ENCODE measurements at regions not wholly inside any gene's neighbourhood (a gene's known extent, or its start where the extent isn't known, plus 50 kb on each side); places are given as distances from the start of the nearest gene placed in this dataset.

- DNase-seq, result no peak
These were observed 104.2 kb upstream of the DRD2 start for GRCh38 chr11:113579292-113579940.

DNA sequence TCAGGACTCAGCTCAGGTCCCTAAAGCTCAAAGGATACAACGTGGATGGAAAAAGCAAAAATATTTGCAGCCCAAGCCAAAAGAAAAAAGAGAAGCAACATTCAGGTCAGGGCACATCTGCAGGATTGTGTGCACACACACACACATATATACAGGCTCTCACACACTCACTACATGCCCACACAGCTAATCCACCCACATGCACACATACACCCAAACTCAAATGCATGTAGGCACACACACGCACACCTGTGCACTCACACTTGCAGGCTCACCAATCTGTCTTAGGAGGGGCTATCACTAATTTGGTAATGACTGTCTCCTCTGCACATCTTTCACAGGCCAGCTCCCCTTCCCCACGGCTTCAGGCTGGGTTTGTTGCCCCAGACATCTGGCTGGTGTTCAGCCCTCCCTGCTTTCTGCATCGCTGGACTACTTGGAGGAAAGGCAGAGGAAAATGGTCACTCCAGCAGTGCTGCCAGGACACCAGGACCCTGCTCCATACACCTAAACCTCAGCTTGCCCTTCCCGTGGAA, 103.6 kb upstream of the DRD2 start:
- DNase-seq, result no peak

DNA sequence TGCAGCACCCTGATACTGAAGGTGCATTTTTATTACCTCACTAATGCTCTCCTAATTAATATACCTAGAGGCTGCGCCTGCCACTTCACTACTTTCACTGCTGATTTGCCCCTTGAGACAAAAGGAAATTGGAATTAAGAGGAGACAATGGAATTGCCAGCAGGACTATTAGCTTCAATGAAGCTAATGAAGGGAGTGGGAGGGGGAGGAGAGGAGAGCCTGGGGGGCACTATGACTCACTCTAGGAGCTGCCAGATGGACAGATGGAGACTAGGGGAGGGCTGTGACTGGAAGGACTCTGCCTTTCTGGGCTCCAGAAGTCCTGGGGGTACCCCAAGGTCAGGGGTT, 102.8 kb upstream of the DRD2 start:
- DNase-seq, result no peak

GRCh38 chr11:113577356-113578032, 102.3 kb upstream of the DRD2 start:
- no peak for DNase-seq

GRCh38 chr11:113574586-113574985, 99.4 kb upstream of the DRD2 start:
- DNase-seq, result no peak

- DNase-seq, result no peak
These were observed 99.0 kb upstream of the DRD2 start for GRCh38 chr11:113574171-113574570.

GRCh38 chr11:113572136-113572735, 97.0 kb upstream of the DRD2 start:
- no peak for DNase-seq

DNA sequence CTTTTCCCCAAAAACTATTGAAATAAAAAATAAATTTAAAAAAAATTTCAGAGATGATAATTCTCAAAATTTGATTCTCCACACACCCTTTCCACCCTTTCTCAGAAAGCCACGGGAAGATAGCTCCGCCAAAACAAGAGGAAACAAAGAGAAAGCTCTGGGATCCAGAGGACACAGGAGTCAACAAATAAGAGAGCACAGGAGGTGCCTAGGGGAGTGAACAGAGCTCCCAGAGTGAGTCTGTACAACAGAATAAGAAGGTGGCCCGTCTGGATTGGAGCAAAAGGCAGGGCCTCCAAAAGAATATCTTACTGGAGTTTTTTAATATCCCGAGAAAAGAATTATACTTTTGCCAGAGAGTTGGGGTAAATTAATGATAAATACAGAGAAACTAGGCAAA, 96.3 kb upstream of the DRD2 start:
- DNase-seq, result no peak

DNA sequence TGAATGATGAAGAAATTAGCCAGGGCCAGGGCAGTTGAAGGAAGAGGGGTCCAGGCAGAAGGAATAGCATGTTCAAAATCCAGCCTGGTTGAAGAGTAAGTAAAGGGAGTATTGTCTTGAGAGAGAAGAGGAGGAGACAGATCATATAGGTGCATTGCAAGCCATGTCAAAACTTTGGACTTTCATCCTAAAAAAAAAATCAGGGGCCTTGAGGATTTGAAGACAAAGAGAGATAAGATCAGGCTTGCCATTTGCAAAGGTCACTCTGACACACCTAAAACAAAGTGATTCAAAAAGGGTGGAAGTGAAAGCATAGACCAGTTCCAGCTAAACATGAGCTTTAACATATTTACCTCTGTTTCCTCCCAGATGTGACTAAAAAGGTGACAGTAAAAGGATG, 95.7 kb upstream of the DRD2 start:
- no peak for DNase-seq

DNA sequence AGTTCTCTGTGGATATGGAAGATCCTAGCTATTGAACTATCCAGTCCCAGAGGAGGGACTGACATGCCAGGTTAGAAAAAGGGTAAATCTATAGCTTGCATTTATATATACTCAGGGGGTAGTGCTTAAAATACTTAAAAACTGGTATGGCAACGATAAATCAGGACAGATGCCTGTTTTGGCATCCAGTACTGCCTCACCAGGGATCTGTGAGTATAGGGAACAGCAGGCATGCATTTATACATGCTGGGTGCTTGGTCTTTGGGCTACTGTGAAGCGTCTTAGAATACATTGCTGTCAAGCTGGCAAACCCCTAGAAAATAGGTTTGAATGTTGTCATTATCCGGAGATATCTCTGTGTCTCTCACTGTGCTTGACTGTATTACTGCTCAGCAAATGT, 94.2 kb upstream of the DRD2 start:
- no peak for DNase-seq

DNA sequence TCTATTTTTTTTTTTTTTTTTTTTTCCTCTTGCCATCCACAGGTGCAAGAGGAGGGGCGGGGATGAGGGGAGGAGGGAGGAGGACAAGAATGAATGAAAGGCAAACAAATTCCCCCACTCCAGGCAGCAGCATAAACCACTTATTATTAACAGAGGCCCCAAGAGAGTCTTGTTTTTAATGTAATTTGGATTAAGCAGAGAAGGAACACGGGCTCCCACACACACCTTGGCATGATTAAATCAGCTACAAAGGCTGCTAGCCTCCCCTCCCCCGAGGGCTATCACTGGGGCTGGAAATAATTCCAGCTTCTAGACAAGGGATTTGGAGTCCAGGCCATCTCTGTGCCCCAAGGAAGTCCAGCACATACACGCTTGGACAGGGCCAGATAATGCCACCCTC, 93.4 kb upstream of the DRD2 start:
- DNase-seq, result no peak

- DNase-seq, result no peak
These were observed 92.8 kb upstream of the DRD2 start for GRCh38 chr11:113567867-113568544.

- no peak for DNase-seq
These were observed 91.9 kb upstream of the DRD2 start for GRCh38 chr11:113567097-113567496.

- DNase-seq, result no peak
These were observed 89.4 kb upstream of the DRD2 start for GRCh38 chr11:113564527-113565130.

GRCh38 chr11:113563766-113564526, 88.7 kb upstream of the DRD2 start:
- no peak for DNase-seq

DNA sequence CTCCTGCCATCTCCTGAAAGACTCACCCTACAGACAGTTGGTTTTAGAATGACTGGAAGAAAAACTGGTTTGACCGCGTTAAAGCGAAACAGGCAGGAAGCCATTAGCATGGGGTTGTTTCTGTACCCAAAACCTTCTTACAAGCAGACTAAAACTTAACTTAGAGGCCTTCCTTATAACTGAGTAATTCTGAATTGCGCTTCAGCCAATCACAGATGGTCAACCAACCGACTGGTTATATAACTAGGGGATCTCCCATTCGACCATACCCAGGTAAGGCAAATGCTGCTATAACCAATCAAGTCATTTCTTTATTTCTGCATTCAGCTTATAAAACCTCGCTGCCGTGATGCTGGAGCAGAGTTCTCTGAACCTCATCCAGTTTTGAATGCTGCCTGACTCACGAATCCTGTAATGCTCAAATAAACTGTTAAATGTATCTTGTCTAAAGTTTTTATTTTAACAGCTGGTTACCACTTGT, 87.8 kb upstream of the DRD2 start:
- DNase-seq, result no peak

DNA sequence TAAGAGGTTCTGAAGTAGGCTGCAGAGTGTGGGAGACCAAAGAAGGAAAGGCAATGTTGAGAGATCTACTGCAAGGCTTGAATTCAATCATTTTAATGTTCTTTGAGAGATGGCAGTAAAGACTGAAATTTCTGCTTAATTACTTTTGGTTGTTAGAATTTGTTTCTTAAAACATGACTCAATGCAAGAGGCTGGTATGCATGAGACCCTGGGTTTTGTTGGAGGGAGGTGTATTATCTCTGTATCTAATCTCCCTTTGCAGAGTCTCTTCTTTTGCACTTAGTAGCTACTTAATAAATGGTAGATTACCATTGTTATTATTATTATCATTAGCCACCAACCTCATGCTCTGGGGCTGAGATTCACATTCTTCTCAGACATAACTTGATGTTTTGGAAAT, 87.4 kb upstream of the DRD2 start:
- DNase-seq, result no peak

GRCh38 chr11:113557926-113558325, 82.7 kb upstream of the DRD2 start:
- DNase-seq, result no peak

- DNase-seq, result no peak
These were observed 80.8 kb upstream of the DRD2 start for GRCh38 chr11:113556036-113556435.

- DNase-seq, result no peak
These were observed 79.9 kb upstream of the DRD2 start for GRCh38 chr11:113555071-113555619.

- DNase-seq, result no peak
These were observed 79.3 kb upstream of the DRD2 start for GRCh38 chr11:113554526-113554925.

DNA sequence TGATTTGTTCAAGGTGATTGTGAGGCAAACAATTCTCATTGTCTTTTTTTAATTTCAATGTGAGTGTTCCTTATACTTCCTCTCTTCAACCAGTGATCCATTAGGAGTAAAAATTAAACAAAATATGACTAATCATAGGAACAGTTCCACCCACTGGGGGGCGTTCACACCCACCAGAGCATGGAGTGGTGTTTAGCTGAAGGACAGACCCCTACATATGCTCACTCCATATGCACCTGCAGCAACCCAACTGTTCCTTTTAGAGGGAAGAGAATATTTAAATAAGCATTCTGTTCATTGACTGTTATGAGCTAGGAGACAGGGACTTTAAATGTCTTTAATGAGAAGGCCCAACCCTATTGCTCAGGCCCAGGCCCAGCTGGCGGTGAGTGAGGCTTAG, 78.7 kb upstream of the DRD2 start:
- no peak for DNase-seq

Data from activated naive CD4-positive, alpha-beta T cell treated with Interleukin-2 at 50 U/mL for 16 hours (primary cell).